IMR-90 (cell line): ENCODE measurements at regions not wholly inside any gene's neighbourhood (a gene's known extent, or its start where the extent isn't known, plus 50 kb on each side); places are given as distances from the start of the nearest gene placed in this dataset.

Experiments used
- ATAC-seq: fragments of 200-7000 bp; cut with Tn5 transposase; 2 replicates; pipeline ENCODE4 v1.9.1; 2020; ENCODE audit warnings: low read depth, mild to moderate bottlenecking, moderate library complexity
- BruUV-seq: library from RNA; stranded (reverse); fragments of 400-500 nt; replicated peaks from 2 replicates; lab custom pipeline; 2021; lab: Mats Ljungman, UMichigan
- CTCF ChIA-PET: fragments of 300-600 bp; formaldehyde crosslinking; extraction: SDS; loops from one replicate; lab custom pipeline; 2021; ENCODE audit warnings: antibody characterized with exemption; lab: Yijun Ruan, JAX
- POLR2A ChIA-PET: fragments of 300-600 bp; sonication (Branson Sonifier 250); formaldehyde crosslinking; loops from one replicate; lab custom pipeline; 2022; ENCODE audit warnings: antibody characterized with exemption; ENCODE audit not compliant: unreplicated experiment; lab: Charles Lee
- DNase-seq: peaks from one replicate; pipeline ENCODE4 v3.0.0; 2013
- H2AFZ ChIP-seq: replicated peaks from 2 replicates; pipeline ENCODE3; 2013; ENCODE audit warnings: low read length, mild to moderate bottlenecking; ENCODE audit not compliant: poor library complexity
- H2AK5ac ChIP-seq: 2 replicates; pipeline ENCODE4 v1.6.1; 2013; ENCODE audit warnings: low read depth, low read length, inconsistent platforms
- H2AK9ac ChIP-seq: replicated peaks from 2 replicates; pipeline ENCODE3; 2013; ENCODE audit warnings: mild to moderate bottlenecking, low read depth, low read length, moderate library complexity; ENCODE audit not compliant: poor library complexity
- H2BK120ac ChIP-seq: 2 replicates; pipeline ENCODE4 v1.6.1; 2013; ENCODE audit warnings: low read depth, low read length, inconsistent platforms
- H2BK15ac ChIP-seq: 3 replicates; pipeline ENCODE4 v1.6.1; 2013; ENCODE audit warnings: low read depth, low read length, inconsistent platforms
- H2BK20ac ChIP-seq: 2 replicates; pipeline ENCODE4 v1.6.1; 2013; ENCODE audit warnings: low read depth, mild to moderate bottlenecking, inconsistent platforms, low read length, moderate library complexity
- H2BK5ac ChIP-seq: 2 replicates; pipeline ENCODE4 v1.6.1; 2013; ENCODE audit warnings: mild to moderate bottlenecking, low read depth, low read length, inconsistent platforms; ENCODE audit not compliant: poor library complexity, severe bottlenecking
- H3K14ac ChIP-seq: replicated peaks from 2 replicates; pipeline ENCODE4 v1.6.1; 2013; ENCODE audit warnings: low read depth, low read length, inconsistent platforms
- H3K18ac ChIP-seq: 2 replicates; pipeline ENCODE4 v1.6.1; 2013; ENCODE audit warnings: low read depth, low read length, control low read depth
- H3K23ac ChIP-seq: 2 replicates; pipeline ENCODE4 v1.6.1; 2013; ENCODE audit warnings: low read depth, low read length, inconsistent platforms
- H3K27ac ChIP-seq: 2 replicates; pipeline ENCODE4 v1.5.1; 2013; ENCODE audit warnings: mild to moderate bottlenecking, control low read depth, low read length; ENCODE audit not compliant: insufficient read depth
- H3K27me3 ChIP-seq: 2 replicates; pipeline ENCODE4 v1.6.1; 2013; ENCODE audit warnings: low read length; ENCODE audit not compliant: control insufficient read depth, insufficient read depth
- H3K36me3 ChIP-seq: 2 replicates; pipeline ENCODE4 v1.6.1; 2013; ENCODE audit warnings: low read length, mixed read lengths; ENCODE audit not compliant: control insufficient read depth, insufficient read depth
- H3K4ac ChIP-seq: 2 replicates; pipeline ENCODE4 v1.6.1; 2013; ENCODE audit warnings: low read depth, low read length, inconsistent platforms
- H3K4me1 ChIP-seq: 2 replicates; pipeline ENCODE4 v1.6.1; 2013; ENCODE audit warnings: low read length, mixed read lengths; ENCODE audit not compliant: control insufficient read depth, insufficient read depth
- H3K4me2 ChIP-seq: 2 replicates; pipeline ENCODE4 v1.6.1; 2013; ENCODE audit warnings: low read depth, mild to moderate bottlenecking, control low read depth, low read length, moderate library complexity
- H3K4me3 ChIP-seq: 2 replicates; pipeline ENCODE4 v1.5.1; 2013; ENCODE audit warnings: low read depth, mild to moderate bottlenecking, control low read depth, low read length, moderate library complexity; ENCODE audit not compliant: insufficient read depth
- H3K56ac ChIP-seq: 2 replicates; pipeline ENCODE4 v1.6.1; 2013; ENCODE audit warnings: low read length, inconsistent platforms; ENCODE audit not compliant: insufficient read depth; ENCODE audit errors: extremely low read depth
- H3K79me1 ChIP-seq, 2 experiments: 2 replicates each; pipeline ENCODE4 v1.6.1; 2013; ENCODE audit warnings: low read length in 2 of 2, inconsistent platforms in 1 of 2, low read depth in 1 of 2
- H3K9ac ChIP-seq: 2 replicates; pipeline ENCODE4 v1.6.1; 2013; ENCODE audit warnings: low read depth, low read length, control low read depth
- H3K9me1 ChIP-seq: 2 replicates; pipeline ENCODE4 v1.6.1; 2013; ENCODE audit warnings: low read length, inconsistent platforms; ENCODE audit not compliant: insufficient read depth
- H3K9me3 ChIP-seq: 2 replicates; pipeline ENCODE4 v1.6.1; 2013; ENCODE audit warnings: low read length; ENCODE audit not compliant: control insufficient read depth, insufficient read depth
- H4K20me1 ChIP-seq: 2 replicates; pipeline ENCODE4 v1.6.1; 2013; ENCODE audit warnings: low read length, inconsistent platforms; ENCODE audit not compliant: insufficient read depth
- H4K5ac ChIP-seq: 2 replicates; pipeline ENCODE4 v1.6.1; 2013; ENCODE audit warnings: mild to moderate bottlenecking, low read depth, low read length, control low read depth
- H4K8ac ChIP-seq, 2 experiments: 2 replicates each; pipeline ENCODE4 v1.6.1; 2013; ENCODE audit warnings: low read depth in 2 of 2, low read length in 2 of 2, control low read depth in 1 of 2, inconsistent platforms in 1 of 2
- H4K91ac ChIP-seq: 2 replicates; pipeline ENCODE4 v1.6.1; 2013; ENCODE audit warnings: low read depth, low read length, inconsistent platforms; ENCODE audit not compliant: insufficient read depth
- BHLHE40 ChIP-seq: fragments of 150-350 bp; IDR thresholded peaks from 2 replicates; pipeline ENCODE4 v1.6.1; 2016; ENCODE audit warnings: mild to moderate bottlenecking, low read depth, low read length
- CEBPB ChIP-seq: IDR thresholded peaks from 2 replicates; pipeline ENCODE4 v1.6.1; 2012; ENCODE audit warnings: low read depth, low read length, improper control_type of control experiment
- CHD1 ChIP-seq: IDR thresholded peaks from 2 replicates; pipeline ENCODE4 v1.6.1; 2012; ENCODE audit warnings: low read depth, low read length, improper control_type of control experiment
- CTCF ChIP-seq: conservative IDR thresholded peaks from 2 replicates; pipeline ENCODE4 v1.5.1; 2012; ENCODE audit warnings: mild to moderate bottlenecking, low read depth, low read length, improper control_type of control experiment
- ELK1 ChIP-seq: fragments of 150-350 bp; IDR thresholded peaks from 2 replicates; pipeline ENCODE4 v1.6.1; 2016; ENCODE audit warnings: low read depth, mild to moderate bottlenecking, low read length, moderate library complexity, borderline replicate concordance
- FOS ChIP-seq: fragments of 150-350 bp; IDR thresholded peaks from 2 replicates; pipeline ENCODE4 v1.6.1; 2016; ENCODE audit warnings: low read depth, low read length
- MAFK ChIP-seq: IDR thresholded peaks from 2 replicates; pipeline ENCODE4 v1.6.1; 2012; ENCODE audit warnings: low read depth, low read length, improper control_type of control experiment
- MAZ ChIP-seq: IDR thresholded peaks from 2 replicates; pipeline ENCODE4 v1.6.1; 2012; ENCODE audit warnings: low read depth, mild to moderate bottlenecking, low read length, improper control_type of control experiment, moderate library complexity, borderline replicate concordance
- MXI1 ChIP-seq: IDR thresholded peaks from 2 replicates; pipeline ENCODE4 v1.6.1; 2012; ENCODE audit warnings: low read depth, mild to moderate bottlenecking, low read length, moderate library complexity, borderline replicate concordance
- NFE2L2 ChIP-seq: fragments of 150-350 bp; IDR thresholded peaks from 2 replicates; pipeline ENCODE4 v1.6.1; 2016; ENCODE audit warnings: low read depth, mild to moderate bottlenecking, low read length
- POLR2A ChIP-seq: IDR thresholded peaks from 2 replicates; pipeline ENCODE4 v1.6.1; 2012; ENCODE audit warnings: mild to moderate bottlenecking, low read depth, low read length
- RAD21 ChIP-seq: IDR thresholded peaks from 2 replicates; pipeline ENCODE4 v1.6.1; 2012; ENCODE audit warnings: low read length, improper control_type of control experiment
- RCOR1 ChIP-seq: IDR thresholded peaks from 2 replicates; pipeline ENCODE4 v1.6.1; 2012; ENCODE audit warnings: mild to moderate bottlenecking, low read length, improper control_type of control experiment; ENCODE audit not compliant: insufficient replicate concordance
- RFX5 ChIP-seq: IDR thresholded peaks from 2 replicates; pipeline ENCODE4 v1.8.0; 2012; ENCODE audit warnings: low read depth, mild to moderate bottlenecking, low read length, moderate library complexity
- SMC3 ChIP-seq: fragments of 150-350 bp; IDR thresholded peaks from 2 replicates; pipeline ENCODE4 v1.6.1; 2016; ENCODE audit warnings: low read depth, mild to moderate bottlenecking, antibody characterized with exemption, low read length, moderate library complexity
- USF2 ChIP-seq: fragments of 150-350 bp; IDR thresholded peaks from 2 replicates; pipeline ENCODE4 v1.6.1; 2017; ENCODE audit warnings: mild to moderate bottlenecking, antibody characterized with exemption, low read length, low read depth
- WGBS, 2 experiments: methylation state at CpG; one replicate each; pipeline versions ENCODE4 v1.1.5 to v1.1.7; 2013; ENCODE audit warnings: missing lambda C conversion rate in 2 of 2; ENCODE audit not compliant: insufficient read length in 1 of 2; ENCODE audit errors: extremely low coverage in 2 of 2; 5-methylcytosine and 5-hydroxymethylcytosine counted together
- dilution Hi-C: fragments of 300-500 bp; cut with HindIII; formaldehyde crosslinking; loops from one replicate; pipeline ENCODE4 v1.14.3; 2018; ENCODE audit warnings: low sequenced_read_pairs; ENCODE audit not compliant: unreplicated experiment
- in situ Hi-C: fragments of 300-500 bp; cut with MboI; formaldehyde crosslinking; loops from 3 replicates; pipeline ENCODE4 v1.14.3; 2019; ENCODE audit warnings: low sequenced_read_pairs, inconsistent platforms, mixed read lengths
- intact Hi-C: fragments of 100-400 bp; cut with micrococcal nuclease; formaldehyde crosslinking; loops from 2 replicates; pipeline ENCODE4 v1.10.0; 2022

GRCh38 chr1:87739141-87739540 lies 410.5 kb downstream of the LMO4 start:
- dilution Hi-C loops = no loop called here
- TF ChIP-seq USF2 (no peak), POLR2A (no peak), RCOR1 (no peak), MAZ (no peak), RAD21 (no peak), RFX5 (no peak), MXI1 (no peak), ELK1 (no peak), NFE2L2 (no peak), MAFK (no peak), SMC3 (no peak), CHD1 (no peak), BHLHE40 (no peak), CTCF (no peak), FOS (no peak), CEBPB (no peak)
- Histone ChIP-seq H2BK20ac (no peak overlapping the region), H2AK9ac (no peak overlapping the region), H4K20me1 (no peaks in the 10 kb centered on the region), H4K91ac (no peak overlapping the region), H3K36me3 (no peaks in the 10 kb centered on the region), H2AK5ac (no peak overlapping the region), H3K27me3 (no peaks in the 10 kb centered on the region), H4K8ac (no peak overlapping the region), H3K56ac (no peak overlapping the region), H3K9me1 (no peaks in the 10 kb centered on the region), H3K79me1 (no peaks in the 10 kb centered on the region), H2BK5ac (no peak overlapping the region), H3K4me2 (no peak overlapping the region), H3K23ac (no peak overlapping the region), H3K9me3 (no peaks in the 10 kb centered on the region), H2BK120ac (no peak overlapping the region), H2BK15ac (no peak overlapping the region), H4K5ac (no peak overlapping the region), H2AFZ (no peak overlapping the region), H3K9ac (no peak overlapping the region), H3K18ac (no peak overlapping the region), H3K27ac (no peak overlapping the region), H3K4ac (no peak overlapping the region), H3K14ac (no peak overlapping the region), H3K4me1 (0 out of 2 replicates have a peak, but pooled peaks cover 1% of the 10 kb centered on the region), H3K4me3 (no peak overlapping the region)
- POLR2A ChIA-PET = no interaction called here
- in situ Hi-C loops = no loop called here
- ATAC-seq = no peak
- CTCF ChIA-PET = interaction anchor here (1.2 kb wide), 1 partner anchor 215 kb away, joined by 3 read pairs; no protein-coding TSS in a partner anchor
- intact Hi-C loops = no loop called here
- no TSS peak for BruUV-seq
- no peak for DNase-seq
- 100% methylated on average over 1 of the region's 2 CpGs; no CpG with 5 or more reads in 1 of the 2 experiments for WGBS, 2 experiments
